NCI-H2029 (cell line): ENCODE measurements at regions not wholly inside any gene's neighbourhood (a gene's known extent, or its start where the extent isn't known, plus 50 kb on each side); places are given as distances from the start of the nearest gene placed in this dataset.

Source experiments
- DNase-seq: peaks from one replicate; lab custom pipeline; 2025; lab: John Stamatoyannopoulos, UW

DNA sequence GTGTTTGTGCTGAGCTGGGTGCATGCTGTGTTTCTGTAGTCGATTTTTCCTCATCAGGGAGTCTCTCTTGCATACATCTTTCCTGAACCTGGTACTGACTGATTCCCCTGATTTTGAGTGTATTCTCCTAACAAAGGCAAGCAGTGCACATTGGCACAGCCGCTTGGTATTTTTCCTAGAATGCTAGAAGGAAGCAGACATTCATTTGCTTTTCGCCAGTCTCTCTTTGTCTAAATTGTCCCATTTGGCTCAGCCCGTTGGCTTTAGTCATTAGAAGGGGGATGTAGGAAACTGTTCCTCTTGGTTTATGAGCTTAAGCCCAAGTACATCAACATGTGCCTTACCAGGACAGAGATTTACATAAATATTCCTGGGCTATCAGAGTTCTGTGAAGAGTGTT lies 266.1 kb upstream of the TMTC4 start:
- DNase-seq = no peak

DNA sequence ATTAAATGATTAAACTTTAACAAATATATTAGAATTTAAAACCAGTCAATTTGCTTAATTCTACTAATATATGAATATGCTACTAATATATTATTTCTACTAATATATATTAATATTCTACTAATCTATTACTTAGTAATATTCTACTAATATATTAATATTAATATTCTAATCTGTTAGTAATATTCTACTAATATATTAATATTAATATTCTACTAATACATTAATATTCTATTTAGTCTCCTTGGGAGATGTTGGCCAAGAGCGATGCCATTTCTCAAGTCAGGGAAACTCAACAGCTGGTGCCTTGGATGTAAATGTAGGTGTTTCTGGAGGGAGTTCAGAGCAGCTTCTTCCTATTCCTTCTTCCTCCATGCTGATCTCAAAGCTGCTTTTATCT lies 259.2 kb upstream of the TMTC4 start:
- no peak for DNase-seq

DNA sequence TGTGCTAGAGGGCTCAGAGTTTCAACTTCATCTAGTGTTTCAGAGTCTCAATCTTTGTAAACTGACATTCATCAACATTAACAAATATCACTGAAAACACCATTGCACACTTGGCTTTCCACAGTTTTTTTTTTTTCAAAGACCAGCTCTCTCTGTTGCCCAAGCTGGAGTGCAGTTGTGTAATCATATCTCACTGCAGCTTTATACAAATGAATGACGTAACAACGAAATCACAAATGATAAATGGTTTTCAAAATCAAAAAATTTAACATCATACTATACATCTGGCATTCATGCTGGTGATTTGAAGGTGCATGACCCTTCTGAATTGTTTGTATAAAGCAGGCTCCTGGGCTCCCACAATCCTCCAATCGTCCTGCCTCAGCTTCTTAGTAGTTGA lies 248.0 kb upstream of the TMTC4 start:
- DNase-seq = no peak

DNA sequence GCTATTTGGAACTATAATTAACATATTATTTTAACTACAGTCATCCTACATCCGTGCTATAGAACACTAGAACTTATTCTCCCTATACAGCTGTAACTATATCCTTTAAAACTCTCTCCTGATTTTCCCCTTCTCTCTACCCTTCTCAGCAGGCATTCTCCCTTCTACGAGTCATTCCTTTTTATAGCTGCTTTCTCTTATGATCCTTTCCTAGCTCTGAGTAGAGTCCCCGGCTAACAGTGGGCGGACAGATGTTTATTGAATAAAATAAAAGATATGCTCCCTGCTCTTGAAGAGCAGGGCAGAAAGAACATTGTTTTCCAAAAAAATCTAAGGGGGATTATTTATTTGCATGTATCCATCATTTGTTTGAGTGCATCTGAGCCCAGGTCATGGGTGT lies 246.5 kb upstream of the TMTC4 start:
- DNase-seq = no peak

- no peak for DNase-seq
These were observed 242.4 kb upstream of the TMTC4 start for GRCh38 chr13:100917011-100917410.

DNA sequence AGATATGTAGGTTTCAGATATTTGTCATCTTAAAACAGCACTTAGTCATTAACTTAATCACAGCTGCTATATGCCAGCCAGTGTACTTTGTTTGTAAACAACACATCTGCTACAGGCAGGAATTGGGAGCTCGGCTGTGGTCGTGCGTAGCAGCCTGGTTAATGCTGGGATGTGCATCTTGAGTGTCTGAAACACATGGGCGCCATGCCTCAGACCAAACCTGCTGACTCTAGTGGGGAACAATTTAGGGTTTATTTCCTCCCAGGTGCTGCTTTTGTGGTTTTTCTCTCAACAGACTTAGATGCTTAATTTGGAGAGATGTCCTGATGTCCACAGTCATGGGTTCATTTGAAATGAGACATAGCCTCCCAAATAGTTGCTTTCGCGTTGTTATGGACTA lies 238.5 kb upstream of the TMTC4 start:
- no peak for DNase-seq

GRCh38 chr13:100904293-100904976 lies 229.8 kb upstream of the TMTC4 start:
- DNase-seq = no peak

- no peak for DNase-seq
These were observed 225.2 kb upstream of the TMTC4 start for GRCh38 chr13:100899720-100900316.

- DNase-seq = no peak
These were observed 223.8 kb upstream of the TMTC4 start for GRCh38 chr13:100898431-100898830.

DNA sequence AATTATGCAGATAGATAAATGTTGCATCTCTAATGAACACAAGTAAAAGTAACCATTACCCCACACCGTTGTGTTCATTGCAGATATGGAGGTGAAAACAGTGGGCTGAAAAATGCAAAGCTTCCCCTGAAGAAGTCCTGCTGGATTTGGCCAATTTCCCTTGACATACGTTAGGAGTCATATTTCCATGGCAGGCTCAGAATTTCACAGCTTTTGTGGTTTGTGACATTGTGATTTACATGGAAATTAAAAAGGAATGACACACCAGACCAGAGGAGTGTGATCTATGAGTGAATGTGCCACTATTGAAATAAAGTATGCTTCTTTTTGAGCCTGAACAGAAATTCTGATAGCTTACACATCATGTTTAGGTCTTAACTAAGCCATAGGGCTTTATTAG lies 221.1 kb upstream of the TMTC4 start:
- no peak for DNase-seq

GRCh38 chr13:100892981-100893380 lies 218.4 kb upstream of the TMTC4 start:
- DNase-seq = no peak

GRCh38 chr13:100890645-100891044 lies 216.1 kb upstream of the TMTC4 start:
- DNase-seq = no peak

GRCh38 chr13:100887729-100888151 lies 213.1 kb upstream of the TMTC4 start:
- no peak for DNase-seq

DNA sequence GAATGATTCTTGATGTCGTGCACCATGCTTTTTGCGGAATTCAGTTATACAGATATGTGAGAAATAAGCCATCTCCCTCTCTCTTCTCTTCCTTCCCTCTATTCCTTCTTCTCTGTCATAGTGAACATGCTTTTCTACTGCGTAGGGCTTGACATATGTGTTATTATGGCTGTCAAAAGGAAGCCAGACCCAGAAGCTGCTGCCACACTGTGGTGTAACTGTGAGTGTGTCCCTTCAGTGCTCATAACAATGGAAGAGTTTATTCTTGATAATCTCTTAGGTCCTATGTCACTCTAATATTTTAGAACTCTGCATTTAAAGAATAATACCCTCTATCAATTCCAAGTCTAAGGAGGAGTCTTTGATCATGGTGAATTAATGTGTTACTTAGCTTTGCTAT lies 208.9 kb upstream of the TMTC4 start:
- no peak for DNase-seq

DNA sequence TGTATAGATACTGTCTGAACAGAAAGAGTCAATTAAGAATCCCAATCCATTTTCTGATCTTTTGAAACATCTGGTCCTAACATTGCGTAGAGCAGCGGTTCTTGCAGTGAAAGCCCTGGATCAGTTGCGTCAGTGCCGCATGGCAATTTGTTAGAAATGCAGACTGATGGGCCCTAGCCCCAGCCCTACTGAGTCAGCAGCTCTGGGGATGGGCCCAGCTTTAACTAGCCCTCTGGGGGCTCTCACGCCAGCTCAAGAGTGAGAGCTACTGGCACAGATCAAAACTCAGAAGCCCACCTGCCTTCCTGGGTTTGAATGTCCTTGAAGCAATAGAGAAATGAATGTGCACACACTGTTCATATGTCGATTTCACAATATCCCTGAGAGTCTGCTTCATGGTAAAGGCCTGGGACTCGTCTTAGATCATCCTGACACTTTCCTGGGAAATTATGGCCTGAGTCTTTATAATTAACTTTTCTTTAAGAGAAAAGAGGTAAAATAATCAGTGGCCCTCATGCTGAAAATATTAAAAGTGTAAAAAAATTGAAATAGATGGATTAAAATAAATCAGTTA lies 206.8 kb upstream of the TMTC4 start:
- no peak for DNase-seq

DNA sequence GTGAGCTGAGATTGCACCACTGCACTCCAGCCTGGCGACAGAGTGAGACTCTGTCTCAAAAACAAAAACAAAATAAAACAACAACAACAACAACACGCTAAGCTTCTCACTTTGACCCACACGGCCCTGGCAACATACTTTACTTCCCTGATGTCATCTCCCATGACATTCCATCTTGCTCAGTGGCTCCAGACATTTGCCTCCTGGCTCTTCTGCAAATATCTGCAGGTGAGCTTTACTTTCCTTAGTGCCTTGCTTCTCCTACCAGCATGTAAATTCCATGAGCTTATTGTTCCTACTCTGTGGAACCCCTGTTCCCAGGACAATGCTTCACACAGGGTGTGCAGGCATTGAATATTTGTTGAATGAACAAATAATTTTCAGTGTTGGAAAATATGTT lies 205.6 kb upstream of the TMTC4 start:
- DNase-seq = no peak

- no peak for DNase-seq
These were observed 204.7 kb upstream of the TMTC4 start for GRCh38 chr13:100879255-100879654.

DNA sequence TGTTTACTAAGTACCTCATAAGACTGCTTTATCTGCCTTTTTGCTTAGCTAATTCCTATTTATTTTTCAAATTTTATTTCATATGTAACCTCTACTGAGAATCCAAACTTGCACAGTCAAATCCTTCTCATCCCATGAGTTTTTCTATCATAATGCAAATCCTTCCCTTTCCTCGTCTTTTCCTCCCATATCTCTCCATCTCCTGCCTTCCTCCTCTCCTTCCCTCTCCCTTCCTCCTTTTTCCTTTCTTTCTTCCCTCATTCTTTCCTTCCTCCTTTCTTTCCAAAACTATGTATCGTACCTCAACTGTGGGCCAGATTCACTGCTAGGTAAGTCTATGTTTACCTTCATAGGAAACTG lies 201.4 kb upstream of the TMTC4 start:
- no peak for DNase-seq

- no peak for DNase-seq
These were observed 200.9 kb upstream of the TMTC4 start for GRCh38 chr13:100875392-100876043.

- DNase-seq = no peak
These were observed 198.2 kb upstream of the TMTC4 start for GRCh38 chr13:100872761-100873160.

DNA sequence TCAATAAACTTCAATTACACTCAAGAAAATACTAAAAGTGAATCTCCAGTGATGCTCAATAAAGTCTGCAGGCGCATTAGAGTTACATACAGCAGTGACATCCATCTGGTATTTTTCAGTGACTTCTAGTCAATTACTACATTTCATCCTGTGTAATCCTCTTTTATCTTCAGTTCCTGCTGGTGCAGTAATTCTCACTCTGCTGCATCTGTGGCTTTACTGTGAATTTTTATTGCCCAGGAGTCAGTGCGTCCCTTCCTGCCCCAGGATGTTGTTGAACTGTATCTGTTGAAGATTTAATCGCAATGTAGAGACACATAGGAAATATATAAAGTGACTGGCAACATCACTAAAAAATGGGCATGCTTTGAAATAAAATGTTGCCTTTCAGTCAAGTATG lies 196.3 kb upstream of the TMTC4 start:
- no peak for DNase-seq

DNA sequence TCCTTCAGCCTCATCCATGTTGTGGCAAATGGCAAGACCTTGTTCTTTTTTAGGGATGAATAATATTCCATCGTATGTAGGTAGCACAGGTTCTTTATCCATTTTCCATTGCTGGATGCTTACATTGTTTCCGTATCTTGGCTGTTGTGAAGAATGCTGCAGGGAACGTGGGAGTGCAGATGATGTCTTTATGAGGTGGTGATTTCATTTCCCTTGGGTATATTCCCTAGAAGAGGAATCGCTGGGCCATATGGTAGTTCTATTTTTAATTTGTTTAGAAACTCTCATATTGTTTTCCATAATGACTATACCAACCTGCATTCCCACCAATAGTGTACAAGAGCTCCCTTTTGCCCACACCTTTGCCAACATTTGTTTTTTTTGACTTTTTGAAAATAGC lies 186.3 kb upstream of the TMTC4 start:
- no peak for DNase-seq

DNA sequence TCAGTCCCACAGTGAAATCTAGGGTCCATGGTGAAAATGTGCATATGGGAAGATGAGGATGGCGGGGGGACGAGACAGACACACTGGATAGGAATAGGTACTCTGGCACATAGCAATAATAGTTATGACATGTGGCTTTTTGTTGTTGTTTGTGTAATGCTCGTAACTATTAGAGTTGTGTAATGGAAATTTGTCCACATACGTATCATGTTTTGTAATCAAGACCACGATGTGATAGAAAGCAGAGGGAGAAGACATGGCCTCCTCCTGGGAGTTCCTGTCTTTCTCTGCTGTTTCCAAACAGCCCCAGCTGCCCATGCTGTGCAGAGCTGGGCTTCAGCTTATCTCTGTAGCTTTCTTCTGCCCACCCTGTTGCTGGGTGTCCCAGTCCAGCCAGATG lies 185.3 kb upstream of the TMTC4 start:
- DNase-seq = no peak
